Upper lobe of left lung (tissue), 4 donors: ENCODE measurements at regions not wholly inside any gene's neighbourhood (a gene's known extent, or its start where the extent isn't known, plus 50 kb on each side); places are given as distances from the start of the nearest gene placed in this dataset.

ENCODE experiments used
- EP300 ChIP-seq, 4 donors: sonication (generic); formaldehyde crosslinking; IDR thresholded peaks; one replicate each; pipeline ENCODE4 v1.5.1; 2017; ENCODE audit warnings: antibody characterized with exemption in 4 of 4, control low read depth in 2 of 4
- POLR2A ChIP-seq, 4 donors: fragments of 450-650 bp; IDR thresholded peaks; one replicate each; pipeline ENCODE4 v1.5.1; 2016 to 2017; ENCODE audit warnings: antibody characterized with exemption in 4 of 4, mild to moderate bottlenecking in 2 of 4
- TF ChIP-seq, protein P1 (sequence below), 6 experiments: fragments of 450-650 bp in 4 of 6; fragments of 200-600 bp in 2 of 6; sonication (generic) in 2 of 6; IDR thresholded peaks; one replicate each; pipeline ENCODE4 v1.5.1; 2016 to 2019; ENCODE audit warnings: antibody characterized with exemption in 6 of 6

GRCh38 chr18:34493099-34493544 lies 217.0 kb upstream of the DTNA start:
- no peak for TF ChIP-seq EP300 (IDR thresholded peaks at IDR 0.05)
- TF ChIP-seq, protein P1, sequence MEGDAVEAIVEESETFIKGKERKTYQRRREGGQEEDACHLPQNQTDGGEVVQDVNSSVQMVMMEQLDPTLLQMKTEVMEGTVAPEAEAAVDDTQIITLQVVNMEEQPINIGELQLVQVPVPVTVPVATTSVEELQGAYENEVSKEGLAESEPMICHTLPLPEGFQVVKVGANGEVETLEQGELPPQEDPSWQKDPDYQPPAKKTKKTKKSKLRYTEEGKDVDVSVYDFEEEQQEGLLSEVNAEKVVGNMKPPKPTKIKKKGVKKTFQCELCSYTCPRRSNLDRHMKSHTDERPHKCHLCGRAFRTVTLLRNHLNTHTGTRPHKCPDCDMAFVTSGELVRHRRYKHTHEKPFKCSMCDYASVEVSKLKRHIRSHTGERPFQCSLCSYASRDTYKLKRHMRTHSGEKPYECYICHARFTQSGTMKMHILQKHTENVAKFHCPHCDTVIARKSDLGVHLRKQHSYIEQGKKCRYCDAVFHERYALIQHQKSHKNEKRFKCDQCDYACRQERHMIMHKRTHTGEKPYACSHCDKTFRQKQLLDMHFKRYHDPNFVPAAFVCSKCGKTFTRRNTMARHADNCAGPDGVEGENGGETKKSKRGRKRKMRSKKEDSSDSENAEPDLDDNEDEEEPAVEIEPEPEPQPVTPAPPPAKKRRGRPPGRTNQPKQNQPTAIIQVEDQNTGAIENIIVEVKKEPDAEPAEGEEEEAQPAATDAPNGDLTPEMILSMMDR (IDR thresholded peaks at IDR 0.05): no peak
- peak in 1 of 4 donors; percentile 13 for TF ChIP-seq POLR2A (IDR thresholded peaks at IDR 0.05)
